OCI-M1 (cell line): ENCODE measurements at regions not wholly inside any gene's neighbourhood (a gene's known extent, or its start where the extent isn't known, plus 50 kb on each side); places are given as distances from the start of the nearest gene placed in this dataset.
A peak's percentile ranks its signal among the peaks of the same experiment; 100 is the strongest.
"Not testable (repeated sequence)": the region's sequence is repeated elsewhere in the genome, so short reads cannot be mapped to it uniquely, and the experiment has no call there.

Source experiments
- DNase-seq: peaks from one replicate; lab custom pipeline; 2025; lab: John Stamatoyannopoulos, UW

- no peak for DNase-seq
These were observed 241.6 kb downstream of the CDK5RAP2 start for GRCh38 chr9:120338340-120338739.

GRCh38 chr9:120337131-120337530 lies 242.8 kb downstream of the CDK5RAP2 start:
- no peak for DNase-seq

GRCh38 chr9:120336753-120337090 lies 243.2 kb downstream of the CDK5RAP2 start:
- DNase-seq, result no peak

- DNase-seq, result no peak
These were observed 243.8 kb downstream of the CDK5RAP2 start for GRCh38 chr9:120336021-120336752.

- no peak for DNase-seq
These were observed 248.1 kb downstream of the CDK5RAP2 start for GRCh38 chr9:120331913-120332312.

- no peak for DNase-seq
These were observed 249.9 kb downstream of the CDK5RAP2 start for GRCh38 chr9:120330031-120330430.

GRCh38 chr9:120327322-120327721 lies 252.6 kb downstream of the CDK5RAP2 start:
- no peak for DNase-seq

GRCh38 chr9:120326049-120326693 lies 253.8 kb downstream of the CDK5RAP2 start:
- no peak for DNase-seq

GRCh38 chr9:120324996-120325642 lies 254.8 kb downstream of the CDK5RAP2 start:
- peak; percentile 46 for DNase-seq

GRCh38 chr9:120324461-120324860 lies 255.5 kb downstream of the CDK5RAP2 start:
- DNase-seq, result no peak

GRCh38 chr9:120323125-120323524 lies 256.8 kb downstream of the CDK5RAP2 start:
- DNase-seq, result no peak

GRCh38 chr9:120319452-120319851 lies 260.5 kb downstream of the CDK5RAP2 start:
- DNase-seq, result no peak

- DNase-seq, result no peak
These were observed 264.8 kb downstream of the CDK5RAP2 start for GRCh38 chr9:120315154-120315553.

GRCh38 chr9:120312031-120312430 lies 267.9 kb downstream of the CDK5RAP2 start:
- no peak for DNase-seq

GRCh38 chr9:120310035-120310434 lies 269.9 kb downstream of the CDK5RAP2 start:
- no peak for DNase-seq

- DNase-seq, result no peak
These were observed 271.5 kb downstream of the CDK5RAP2 start for GRCh38 chr9:120308495-120308894.

- no peak for DNase-seq
These were observed 272.4 kb downstream of the CDK5RAP2 start for GRCh38 chr9:120307599-120307998.

GRCh38 chr9:120306561-120306960 lies 273.4 kb downstream of the CDK5RAP2 start:
- no peak for DNase-seq

GRCh38 chr9:120306088-120306487 lies 273.9 kb downstream of the CDK5RAP2 start:
- DNase-seq, result no peak

GRCh38 chr9:120304896-120305295 lies 275.1 kb downstream of the CDK5RAP2 start:
- DNase-seq, result not testable (repeated sequence)

GRCh38 chr9:120303519-120303918 lies 276.4 kb downstream of the CDK5RAP2 start:
- no peak for DNase-seq

- DNase-seq, result peak; percentile 4
These were observed 280.2 kb downstream of the CDK5RAP2 start for GRCh38 chr9:120299785-120300184.

- DNase-seq, result no peak
These were observed 286.0 kb downstream of the CDK5RAP2 start for GRCh38 chr9:120294003-120294402.
